NCI-H2196 (cell line): ENCODE measurements at regions not wholly inside any gene's neighbourhood (a gene's known extent, or its start where the extent isn't known, plus 50 kb on each side); places are given as distances from the start of the nearest gene placed in this dataset.

ENCODE experiments used
- DNase-seq: peaks from one replicate; lab custom pipeline; 2025; ENCODE audit not compliant: unreplicated experiment; lab: John Stamatoyannopoulos, UW

DNA sequence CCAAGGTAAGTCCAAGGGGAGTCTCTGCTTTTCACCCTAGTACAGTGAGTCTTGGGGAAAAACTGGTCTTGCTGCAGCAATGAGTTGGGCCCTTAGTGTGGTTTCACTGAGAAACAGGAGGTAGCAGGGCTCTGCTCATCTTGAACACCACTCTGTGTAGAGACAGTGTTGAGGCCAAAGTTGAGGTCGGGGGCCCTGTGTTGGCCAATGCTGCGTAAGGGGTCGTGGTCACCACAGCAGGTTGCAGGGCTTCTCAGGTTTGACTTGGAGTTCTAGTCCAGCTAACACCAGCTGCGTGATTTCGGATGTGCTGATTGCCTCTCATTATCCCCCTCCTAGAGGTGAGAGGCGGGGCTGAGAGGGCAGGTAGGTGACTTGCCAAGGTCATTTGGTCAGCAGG is 807.5 kb downstream of the VRK1 start:
- DNase-seq, result no peak

- DNase-seq, result no peak
These were observed 821.2 kb downstream of the VRK1 start for GRCh38 chr14:97618401-97618800.

GRCh38 chr14:97618917-97619690 is 821.9 kb downstream of the VRK1 start:
- no peak for DNase-seq

- no peak for DNase-seq
These were observed 822.9 kb downstream of the VRK1 start for GRCh38 chr14:97620066-97620465.

- DNase-seq, result no peak
These were observed 827.8 kb downstream of the VRK1 start for GRCh38 chr14:97624985-97625384.

DNA sequence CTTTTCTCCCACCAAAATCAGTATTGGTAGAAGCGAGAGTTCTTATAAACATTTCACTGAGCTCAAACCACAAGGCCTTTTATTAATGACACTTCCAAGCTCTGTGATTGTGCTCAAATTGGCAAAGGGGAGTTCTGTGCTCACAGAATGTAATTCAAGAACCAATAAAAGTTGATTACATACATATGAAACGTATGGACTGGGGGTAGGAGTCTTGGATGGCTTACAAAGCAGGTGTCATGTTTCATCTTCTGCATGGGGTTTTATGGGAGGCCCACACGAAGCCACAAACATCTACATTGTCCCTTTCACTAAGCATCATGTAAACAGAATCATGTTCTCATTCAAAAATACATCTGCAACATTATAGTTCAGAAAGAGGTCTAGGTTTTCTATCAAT is 828.3 kb downstream of the VRK1 start:
- DNase-seq, result no peak

- no peak for DNase-seq
These were observed 828.9 kb downstream of the VRK1 start for GRCh38 chr14:97626088-97626487.

- no peak for DNase-seq
These were observed 833.1 kb downstream of the VRK1 start for GRCh38 chr14:97630249-97630648.

- no peak for DNase-seq
These were observed 836.1 kb downstream of the VRK1 start for GRCh38 chr14:97633131-97633738.

DNA sequence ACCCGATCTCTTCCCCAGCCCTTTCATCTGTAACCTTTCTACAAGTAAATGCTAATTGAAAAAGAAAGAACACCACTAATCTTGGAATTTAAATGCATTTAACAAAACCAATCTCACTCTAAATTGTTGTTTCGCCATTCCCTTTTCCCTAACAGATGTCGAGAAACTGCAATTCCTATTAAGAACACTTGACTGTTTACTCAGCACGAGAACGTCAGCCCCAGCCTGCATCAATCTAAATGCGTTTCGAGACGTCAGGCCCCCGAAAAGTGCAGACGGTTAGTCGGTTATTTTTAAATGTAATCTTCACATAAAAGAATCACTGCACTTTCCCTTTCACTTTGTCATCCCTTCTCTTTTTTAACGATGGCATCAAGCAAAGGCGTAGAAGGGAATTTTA is 837.6 kb downstream of the VRK1 start:
- no peak for DNase-seq

DNA sequence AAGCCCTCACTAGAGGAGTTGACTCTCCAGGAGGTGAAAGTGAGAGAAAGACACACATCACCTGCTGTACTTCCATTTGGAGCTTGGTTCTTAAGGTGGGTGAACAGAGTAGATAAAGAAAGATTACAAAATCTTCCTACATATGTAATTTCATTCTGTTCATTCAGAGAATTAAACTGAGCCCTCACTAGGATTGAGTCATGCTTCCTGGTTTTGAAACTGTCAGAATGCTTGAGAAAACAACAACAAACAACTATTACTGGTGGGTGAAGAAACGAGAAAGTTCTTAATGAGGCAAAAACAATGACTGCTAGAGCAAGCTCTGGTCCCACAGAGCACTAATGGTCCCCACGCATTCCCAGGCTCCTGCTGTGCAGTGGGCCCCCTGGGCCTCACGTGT is 841.7 kb downstream of the VRK1 start:
- DNase-seq, result no peak

GRCh38 chr14:97640031-97640430 is 842.8 kb downstream of the VRK1 start:
- DNase-seq, result no peak

GRCh38 chr14:97641827-97642226 is 844.6 kb downstream of the VRK1 start:
- DNase-seq, result no peak

DNA sequence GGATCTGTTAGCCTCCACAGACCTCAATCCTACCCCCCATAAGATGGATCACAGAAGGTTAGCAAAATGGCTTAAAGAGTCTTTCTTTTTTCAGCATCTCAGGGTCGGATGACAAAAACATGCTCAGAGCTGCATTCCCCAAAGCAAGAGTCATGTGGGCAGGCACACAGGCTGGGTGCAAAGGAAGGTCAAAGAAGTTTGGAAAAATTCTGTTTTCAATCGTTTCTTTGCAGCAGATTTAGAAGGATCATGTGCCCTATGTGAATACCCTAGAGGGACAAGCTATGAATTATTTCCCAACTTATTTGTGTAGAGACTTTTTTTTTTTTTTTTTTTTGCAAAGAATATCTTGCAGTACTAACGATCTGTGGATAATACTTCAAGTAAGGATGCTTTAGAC is 845.4 kb downstream of the VRK1 start:
- no peak for DNase-seq

DNA sequence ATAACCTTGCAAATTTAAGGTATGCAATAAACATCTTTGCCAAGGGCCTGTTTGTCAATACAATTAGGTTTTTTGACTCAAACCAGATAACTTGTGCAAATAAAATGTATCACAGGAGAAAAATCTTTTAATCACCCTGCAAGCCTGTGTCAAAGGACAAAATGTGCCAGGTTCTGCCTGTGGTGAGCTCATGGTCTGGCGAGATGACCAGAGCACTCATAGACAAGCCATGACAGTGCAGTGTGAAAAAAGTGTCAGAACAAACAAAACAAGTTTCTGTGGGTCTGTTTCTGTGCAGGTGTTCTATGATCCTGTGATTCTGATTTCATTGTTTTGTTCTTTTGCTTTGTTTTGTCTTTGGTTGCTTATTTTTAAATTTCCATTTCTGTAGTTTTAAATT is 847.2 kb downstream of the VRK1 start:
- DNase-seq, result no peak

DNA sequence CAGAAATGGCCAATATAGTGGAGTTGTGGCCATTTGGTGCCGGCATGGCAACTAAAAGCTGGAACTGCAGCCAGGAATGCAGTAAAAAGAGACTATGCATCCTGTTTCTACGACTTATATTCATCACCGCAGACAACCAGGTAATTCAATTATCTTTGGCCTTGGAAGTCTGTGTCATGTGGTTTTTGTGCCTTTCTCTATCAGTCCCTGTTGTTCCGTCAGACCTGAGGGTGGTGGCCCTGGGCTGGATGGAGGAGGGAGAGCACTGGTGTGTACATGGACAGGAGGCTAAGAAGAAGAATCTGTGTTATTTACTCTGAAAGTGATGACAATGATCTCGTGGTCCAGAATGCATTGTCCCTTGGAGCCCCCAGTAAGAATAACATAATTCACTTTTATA is 852.6 kb downstream of the VRK1 start:
- DNase-seq, result no peak

DNA sequence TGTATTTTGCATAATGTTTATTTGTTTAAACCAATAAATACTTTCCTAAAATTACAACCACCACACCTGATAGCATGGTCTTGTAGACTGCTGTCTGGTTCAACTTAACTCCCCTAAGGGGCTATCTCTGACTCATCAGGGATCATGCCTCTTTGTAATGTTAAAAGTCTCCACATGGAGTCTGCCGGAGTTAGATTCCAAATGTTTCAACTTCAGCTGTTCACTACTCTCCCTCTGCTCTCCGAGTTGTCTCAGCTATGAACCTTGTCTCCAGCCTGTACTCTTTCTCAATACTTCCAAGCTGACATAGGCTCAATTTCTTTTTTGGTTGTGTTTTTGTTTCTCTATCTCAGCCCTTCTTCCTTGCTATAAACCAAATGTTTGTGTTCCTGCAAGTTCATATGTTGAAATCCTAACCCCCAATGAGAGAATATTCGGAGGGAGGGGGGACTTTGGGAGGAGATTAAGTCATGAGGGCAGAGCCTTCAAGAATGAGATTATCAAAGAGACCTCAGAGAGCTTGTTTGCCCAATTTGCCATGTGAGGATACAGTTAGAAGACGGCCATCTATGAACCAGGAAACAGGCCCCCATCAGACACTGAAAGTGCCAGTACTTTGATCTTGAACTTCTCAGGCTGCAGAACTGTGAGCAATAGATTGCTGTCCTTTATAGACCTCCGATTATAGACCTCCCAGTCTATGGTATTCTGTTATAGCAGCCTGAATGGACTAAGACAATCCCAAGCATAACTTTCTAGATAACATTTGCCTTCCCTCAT is 858.2 kb downstream of the VRK1 start:
- DNase-seq, result no peak

- no peak for DNase-seq
These were observed 860.4 kb downstream of the VRK1 start for GRCh38 chr14:97657609-97658008.

DNA sequence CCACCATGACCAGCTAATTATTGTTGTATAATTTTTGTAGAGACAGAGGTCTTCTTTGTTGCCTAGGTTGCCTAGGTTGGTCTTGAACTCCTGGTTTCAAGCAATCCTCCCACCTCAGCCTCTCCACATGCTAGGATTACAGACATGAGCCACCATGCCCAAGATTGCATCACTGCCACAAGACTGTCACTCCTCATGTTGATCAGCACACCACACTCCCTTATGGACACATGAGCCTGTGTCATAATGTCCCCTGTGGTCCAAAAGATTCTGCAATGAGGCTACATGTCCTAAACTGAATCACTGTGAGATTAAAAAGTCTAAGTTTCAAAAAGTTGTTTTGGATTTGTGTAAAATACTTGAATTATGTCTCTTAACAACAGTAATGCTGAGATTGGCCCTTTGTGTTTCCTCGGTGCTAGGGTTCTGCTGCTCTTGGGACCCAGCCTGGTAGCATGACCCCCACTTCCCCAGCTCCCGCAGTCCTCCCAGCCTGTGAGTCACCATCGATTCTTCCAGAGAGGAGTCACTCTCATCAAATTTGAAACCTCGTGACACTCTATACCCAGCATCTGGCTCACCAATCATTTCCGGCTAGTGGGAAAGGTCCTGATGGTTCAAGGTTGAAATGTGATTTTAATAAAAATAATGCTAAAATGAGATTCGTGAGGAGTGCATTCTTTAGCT is 890.9 kb downstream of the VRK1 start:
- DNase-seq, result no peak

DNA sequence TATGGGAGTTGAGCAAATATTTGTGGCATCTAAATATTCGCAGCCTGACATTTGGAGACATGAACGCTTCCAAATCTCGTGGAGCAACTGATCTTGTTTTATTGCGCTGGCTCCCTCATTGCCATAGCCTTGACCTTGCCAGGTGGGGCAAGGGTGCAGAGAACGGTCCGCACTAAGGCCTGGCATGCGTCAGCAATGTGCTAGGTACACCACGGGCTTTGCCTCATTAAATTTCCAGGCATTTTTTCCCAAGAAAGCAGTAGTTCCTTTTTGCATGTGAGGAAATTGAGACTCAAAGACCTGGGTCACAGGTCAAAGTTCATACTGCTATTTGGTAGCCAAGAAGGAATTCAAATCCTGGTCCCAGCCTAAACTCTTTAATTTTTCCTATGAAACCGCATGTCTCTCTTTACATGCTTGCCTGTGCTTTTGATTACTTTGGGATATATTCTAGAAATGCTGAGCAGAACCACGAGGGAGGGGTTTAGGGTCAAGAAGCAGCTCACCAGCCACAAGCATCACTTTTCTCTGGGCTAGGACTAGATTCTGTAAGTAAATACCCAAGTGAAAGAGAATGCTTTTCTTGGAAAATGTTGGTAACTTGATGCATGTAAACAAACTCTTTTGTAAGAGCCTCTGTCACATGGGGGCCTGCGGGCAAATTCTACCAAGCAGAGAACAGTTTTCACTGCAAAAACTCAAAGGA is 891.6 kb downstream of the VRK1 start:
- DNase-seq, result no peak

- DNase-seq, result no peak
These were observed 894.9 kb downstream of the VRK1 start for GRCh38 chr14:97692084-97692483.
